SKM-1 (cell line): ENCODE measurements at regions not wholly inside any gene's neighbourhood (a gene's known extent, or its start where the extent isn't known, plus 50 kb on each side); places are given as distances from the start of the nearest gene placed in this dataset.
"Not testable (repeated sequence)": the region's sequence is repeated elsewhere in the genome, so short reads cannot be mapped to it uniquely, and the experiment has no call there.

Experiments used
- DNase-seq: peaks from one replicate; lab custom pipeline; 2025; ENCODE audit not compliant: unreplicated experiment; lab: John Stamatoyannopoulos, UW

GRCh38 chr16:62391940-62392339 is 355.7 kb upstream of the CDH8 start:
- DNase-seq, result no peak

- no peak for DNase-seq
These were observed 354.9 kb upstream of the CDH8 start for GRCh38 chr16:62391134-62391533.

DNA sequence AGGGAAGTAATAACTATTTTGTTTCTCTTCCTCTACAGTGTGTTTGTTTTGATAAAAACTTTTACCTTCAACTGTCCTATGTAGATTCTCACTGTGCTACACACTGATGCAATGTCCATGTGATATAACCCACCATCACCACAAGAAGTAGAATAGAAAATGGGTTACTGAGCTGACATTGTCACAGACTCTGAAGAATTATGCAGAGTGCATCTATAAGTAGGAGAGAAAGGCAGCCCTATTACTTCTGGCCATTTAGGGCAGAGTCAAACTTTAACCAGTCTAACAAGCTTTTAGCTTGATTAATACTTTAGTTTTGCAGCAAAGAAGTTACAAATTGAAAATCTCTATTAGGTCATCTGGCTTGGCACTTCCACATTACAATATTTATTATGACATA is 354.0 kb upstream of the CDH8 start:
- no peak for DNase-seq

DNA sequence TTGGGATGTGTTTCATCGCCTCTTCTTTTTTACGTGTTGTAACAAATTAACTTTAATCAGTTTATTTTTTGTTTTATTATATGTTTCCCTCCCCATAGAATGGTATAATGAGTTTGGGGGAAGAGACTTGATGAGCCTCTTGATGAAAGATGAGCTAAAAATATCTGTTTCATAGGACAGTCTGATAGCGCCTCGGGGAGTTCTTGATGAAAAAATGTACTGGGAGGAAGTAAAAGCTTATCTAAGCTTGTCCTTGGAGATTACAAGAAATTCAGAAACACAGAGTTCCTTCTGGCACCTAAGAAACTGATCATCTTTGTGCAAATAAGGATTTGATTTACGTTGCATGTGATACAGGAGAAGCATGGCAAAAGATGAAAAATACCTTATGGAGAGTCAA is 350.2 kb upstream of the CDH8 start:
- DNase-seq, result no peak

DNA sequence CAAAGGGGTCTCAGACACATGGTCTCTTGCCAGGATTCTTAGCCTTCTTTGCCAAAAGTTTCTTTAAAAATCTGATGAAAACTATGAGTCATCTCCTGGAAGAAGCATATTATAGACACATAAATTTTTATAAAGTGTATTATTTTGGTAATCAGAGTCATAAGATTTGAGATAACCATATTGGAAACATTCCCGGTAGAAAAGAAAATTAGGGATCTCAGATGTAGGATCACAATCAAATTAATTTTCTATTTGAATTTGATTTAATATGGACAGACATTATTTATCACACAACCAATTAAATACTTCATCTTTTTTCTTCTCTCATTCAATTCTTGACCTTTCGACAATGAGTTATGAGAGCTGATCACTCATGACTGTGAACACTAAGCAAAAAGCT is 347.7 kb upstream of the CDH8 start:
- no peak for DNase-seq

DNA sequence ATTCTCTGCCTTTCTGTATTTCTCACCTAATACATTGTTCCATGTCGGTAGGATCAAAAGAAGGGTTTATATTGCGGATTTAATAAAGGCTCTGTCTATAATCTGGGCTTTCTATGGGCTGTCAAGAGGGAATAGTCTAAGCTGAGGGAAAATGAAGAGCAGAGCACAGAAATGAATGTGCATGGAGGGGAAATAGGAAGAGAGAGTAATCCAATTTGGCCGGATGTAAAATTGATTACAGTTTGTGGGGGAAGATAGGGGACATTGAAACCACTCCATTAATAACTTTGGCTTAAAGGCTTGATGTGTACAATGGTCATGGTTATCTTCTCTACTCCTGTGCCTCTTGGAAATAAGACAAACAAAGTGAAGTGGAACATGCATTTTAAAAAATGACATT is 334.2 kb upstream of the CDH8 start:
- DNase-seq, result no peak

DNA sequence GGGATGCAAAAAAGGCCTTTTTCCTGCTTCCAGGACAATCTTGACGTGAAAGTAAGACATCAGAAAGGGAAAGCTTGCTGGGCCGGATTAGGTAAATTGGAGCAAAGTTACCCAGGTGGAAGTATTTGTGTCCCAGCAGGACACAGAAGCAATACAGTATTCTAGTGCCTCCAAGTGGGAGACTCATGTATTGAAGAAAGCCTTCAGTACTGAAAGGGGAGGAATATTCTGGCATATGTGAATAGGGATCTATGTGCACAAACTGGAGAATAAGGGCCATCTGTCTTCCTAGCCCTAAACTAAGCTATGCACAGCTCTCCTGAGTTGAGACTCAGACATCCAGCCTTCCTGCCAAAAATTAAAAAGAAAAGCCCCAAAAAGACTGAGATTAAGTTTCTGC is 327.3 kb upstream of the CDH8 start:
- DNase-seq, result no peak

GRCh38 chr16:62353355-62353754 is 317.1 kb upstream of the CDH8 start:
- no peak for DNase-seq

DNA sequence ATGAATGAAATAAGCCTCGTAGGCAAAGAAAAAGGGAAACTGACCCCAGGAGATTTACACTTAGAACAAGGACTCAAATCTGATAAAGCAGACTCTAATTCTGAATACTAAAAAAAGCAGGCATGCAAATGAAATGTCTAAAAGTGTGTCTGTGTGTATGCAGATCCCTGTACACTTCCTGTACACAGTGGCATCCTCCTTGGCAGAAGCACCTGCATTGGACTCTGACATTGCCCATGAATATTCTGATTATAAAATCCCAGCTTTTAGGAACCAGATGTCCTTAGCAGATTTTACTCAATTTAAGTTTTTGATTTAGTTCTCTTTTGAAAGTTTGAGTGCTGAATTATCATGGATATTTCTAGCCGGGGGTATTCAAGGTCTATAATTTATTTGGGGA is 306.0 kb upstream of the CDH8 start:
- DNase-seq, result no peak

- DNase-seq, result no peak
These were observed 299.1 kb upstream of the CDH8 start for GRCh38 chr16:62335356-62335755.

DNA sequence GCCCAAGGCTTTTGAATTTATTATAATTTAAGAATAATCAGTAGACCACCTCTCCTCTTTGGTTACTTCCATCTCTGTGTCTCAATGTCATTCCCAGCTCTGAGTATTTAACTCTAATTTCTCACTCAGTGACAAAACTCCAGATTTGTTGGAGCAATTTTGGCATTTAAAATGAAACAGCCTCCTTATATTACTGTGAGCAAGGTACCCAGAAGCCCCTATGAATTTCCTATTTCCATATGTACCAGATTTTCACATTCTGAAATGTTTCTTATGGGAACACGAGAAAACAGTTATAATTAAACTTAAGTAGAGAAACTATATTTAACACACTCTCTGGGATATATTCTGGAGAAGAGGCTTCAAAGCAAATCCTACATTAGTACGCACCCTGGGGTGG is 285.4 kb upstream of the CDH8 start:
- DNase-seq, result no peak

- no peak for DNase-seq
These were observed 262.4 kb upstream of the CDH8 start for GRCh38 chr16:62298600-62298999.

DNA sequence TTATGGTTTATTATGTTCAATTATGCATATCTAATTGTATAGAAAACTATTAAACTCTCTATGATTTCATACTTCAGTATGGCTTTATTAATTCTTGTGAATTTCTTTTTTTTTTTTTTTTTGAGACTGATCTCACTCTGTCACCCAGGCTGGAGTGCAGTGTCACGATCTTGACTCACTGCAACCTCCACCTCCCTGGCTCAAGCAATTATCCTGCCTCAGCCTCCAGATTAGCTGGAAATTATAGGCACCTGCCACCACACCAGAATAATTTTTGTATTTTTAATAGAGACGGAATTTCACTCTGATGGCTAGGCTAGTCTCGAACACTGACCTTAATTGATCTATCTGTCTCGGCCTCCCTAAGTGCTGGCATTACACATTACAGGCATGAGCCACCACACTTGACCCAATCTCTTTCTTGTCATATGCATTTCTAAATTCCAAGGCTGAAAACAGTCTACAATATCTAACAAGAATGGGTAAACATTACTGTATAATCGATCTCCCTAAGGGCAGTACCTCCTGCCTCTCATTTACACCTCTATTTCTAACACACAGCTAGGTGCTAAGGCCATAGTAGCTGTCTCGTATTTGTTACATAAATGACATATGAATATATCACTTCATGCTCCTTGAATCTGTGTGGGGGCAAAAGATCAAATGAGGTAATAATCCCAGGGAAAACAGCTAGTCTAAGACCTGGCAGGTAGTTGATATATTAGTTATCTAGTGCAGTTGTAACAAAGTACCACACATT is 258.2 kb upstream of the CDH8 start:
- DNase-seq, result no peak

- no peak for DNase-seq
These were observed 252.9 kb upstream of the CDH8 start for GRCh38 chr16:62288990-62289629.

- no peak for DNase-seq
These were observed 244.3 kb upstream of the CDH8 start for GRCh38 chr16:62280506-62280905.

GRCh38 chr16:62277942-62278341 is 241.7 kb upstream of the CDH8 start:
- no peak for DNase-seq

DNA sequence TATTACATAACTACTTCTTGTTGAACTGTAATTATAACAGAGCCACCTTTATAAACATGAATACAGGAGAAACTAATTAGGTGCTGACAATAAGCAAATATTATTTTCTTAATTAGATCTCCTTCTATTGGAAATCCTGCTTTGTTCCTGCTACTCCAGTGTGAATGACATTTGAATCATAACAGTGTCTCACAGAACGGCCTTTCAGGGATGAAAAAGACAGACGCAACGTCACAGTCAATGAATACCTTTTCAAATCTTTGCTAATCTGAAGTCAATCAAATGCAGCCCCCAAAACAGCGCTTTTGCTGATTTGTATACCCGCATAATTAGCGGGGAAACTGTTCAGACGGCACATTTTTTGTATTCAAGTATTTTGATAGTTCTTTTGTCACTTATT is 240.4 kb upstream of the CDH8 start:
- no peak for DNase-seq

DNA sequence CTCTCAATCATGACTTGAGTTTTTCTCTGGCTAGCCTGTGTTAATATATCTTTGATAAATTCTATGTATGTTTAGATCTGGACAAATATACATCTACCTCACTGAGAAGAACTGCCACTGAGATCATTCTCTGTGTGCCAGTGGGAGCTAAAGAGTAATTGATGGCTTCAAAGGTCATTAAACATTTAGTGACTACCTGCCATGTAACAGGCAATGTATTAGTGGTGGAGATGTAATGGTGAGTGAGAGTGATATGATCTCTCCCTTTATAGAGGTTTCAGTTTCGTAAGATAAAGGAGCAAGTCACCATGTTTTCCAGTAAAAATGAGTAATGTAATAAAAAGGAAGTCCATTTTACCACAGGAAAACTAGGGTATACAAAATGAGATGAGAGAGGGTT is 235.8 kb upstream of the CDH8 start:
- DNase-seq, result no peak

DNA sequence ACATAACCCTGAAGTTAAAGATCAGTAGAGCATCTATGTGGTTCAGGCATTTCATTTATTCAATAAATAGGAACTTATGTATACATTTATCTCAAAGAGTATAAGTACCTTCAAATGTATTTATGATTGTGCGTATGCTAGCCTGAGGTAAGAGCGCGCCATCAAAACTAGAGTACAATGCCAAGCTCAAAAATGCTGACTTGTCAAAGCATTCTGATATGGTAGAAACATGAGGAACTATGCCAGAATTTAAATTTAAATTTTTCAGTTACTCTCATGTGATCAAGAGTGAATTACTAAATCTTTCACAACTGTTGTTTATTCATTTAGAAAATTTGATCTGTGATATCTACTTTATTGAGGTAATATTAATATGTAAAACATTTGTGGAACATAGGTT is 225.5 kb upstream of the CDH8 start:
- DNase-seq, result no peak

GRCh38 chr16:62258931-62259435 is 222.7 kb upstream of the CDH8 start:
- DNase-seq, result not testable (repeated sequence)

DNA sequence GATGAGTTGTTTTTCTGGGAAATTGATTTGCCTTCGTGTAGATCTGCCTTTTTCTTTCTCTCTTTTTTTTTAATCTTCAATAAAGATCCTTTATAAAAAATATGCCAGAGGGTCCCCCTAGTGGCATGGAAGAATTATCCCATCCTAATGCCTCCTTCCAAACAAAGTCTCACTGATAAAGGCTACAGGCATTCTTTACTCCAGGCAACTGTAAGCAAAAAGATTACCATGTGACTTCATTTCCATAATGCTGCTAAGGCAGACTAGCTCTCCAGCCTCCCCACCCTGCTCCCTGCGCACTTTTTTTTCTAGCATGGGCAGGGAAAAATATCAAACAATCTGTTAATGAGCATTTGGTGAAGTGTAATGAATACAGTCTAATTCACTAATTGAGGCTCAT is 220.2 kb upstream of the CDH8 start:
- peak; percentile 12 for DNase-seq

DNA sequence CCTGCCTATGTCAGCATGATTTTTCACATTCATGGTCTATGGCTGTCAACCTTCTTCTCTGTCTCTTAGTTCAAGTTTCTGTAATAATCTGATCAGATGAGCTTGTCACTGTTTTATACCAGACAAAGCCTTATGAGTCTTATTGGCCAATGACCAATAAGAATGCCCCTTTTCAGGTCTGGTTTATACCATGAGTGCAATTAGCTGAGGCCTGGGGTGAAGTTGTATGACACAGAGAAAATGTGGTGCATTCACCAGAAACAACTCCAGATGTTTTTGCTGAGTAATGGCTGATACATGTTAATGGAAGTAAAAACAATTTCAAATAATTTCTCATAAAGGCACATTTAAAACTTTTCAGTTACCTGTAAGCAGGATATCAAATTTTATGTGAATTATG is 218.6 kb upstream of the CDH8 start:
- no peak for DNase-seq

GRCh38 chr16:62254372-62254771 is 218.1 kb upstream of the CDH8 start:
- DNase-seq, result no peak
